OCI-LY3 (cell line): ENCODE measurements at regions not wholly inside any gene's neighbourhood (a gene's known extent, or its start where the extent isn't known, plus 50 kb on each side); places are given as distances from the start of the nearest gene placed in this dataset.

Source experiments
- EZH2phosphoT487 ChIP-seq: fragments of 200-600 bp; shearing (Covaris generic); IDR thresholded peaks from 2 replicates; pipeline ENCODE4 v1.6.1; 2018; ENCODE audit warnings: antibody characterized with exemption, mixed run types, low read depth
- TF ChIP-seq, protein P1 (sequence below): fragments of 200-600, 300-600 bp; sonication (generic); IDR thresholded peaks from 2 replicates; pipeline ENCODE4 v1.5.1; 2014; ENCODE audit warnings: antibody characterized with exemption, low read length, low read depth

DNA sequence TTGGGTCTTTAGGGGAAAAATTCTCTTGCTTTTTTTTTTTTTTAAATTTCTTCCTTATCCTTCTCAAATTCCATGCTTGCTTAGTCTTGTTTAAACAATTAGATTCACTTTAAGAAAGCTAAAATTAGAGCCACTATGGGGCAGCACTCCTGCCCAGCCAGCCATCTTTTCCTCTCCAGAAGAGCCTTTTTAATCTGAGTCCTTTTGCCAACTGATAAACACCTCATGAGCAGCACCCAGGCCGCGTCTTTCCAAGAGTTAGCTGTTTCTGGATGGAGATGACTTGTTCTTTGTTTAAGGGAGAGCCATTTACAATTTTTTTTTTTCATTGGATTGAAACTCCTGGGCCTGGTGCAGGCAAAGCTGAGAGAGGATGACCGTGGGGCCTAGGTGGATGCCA lies 53.3 kb upstream of the TSPAN2 start:
- TF ChIP-seq, protein P1, sequence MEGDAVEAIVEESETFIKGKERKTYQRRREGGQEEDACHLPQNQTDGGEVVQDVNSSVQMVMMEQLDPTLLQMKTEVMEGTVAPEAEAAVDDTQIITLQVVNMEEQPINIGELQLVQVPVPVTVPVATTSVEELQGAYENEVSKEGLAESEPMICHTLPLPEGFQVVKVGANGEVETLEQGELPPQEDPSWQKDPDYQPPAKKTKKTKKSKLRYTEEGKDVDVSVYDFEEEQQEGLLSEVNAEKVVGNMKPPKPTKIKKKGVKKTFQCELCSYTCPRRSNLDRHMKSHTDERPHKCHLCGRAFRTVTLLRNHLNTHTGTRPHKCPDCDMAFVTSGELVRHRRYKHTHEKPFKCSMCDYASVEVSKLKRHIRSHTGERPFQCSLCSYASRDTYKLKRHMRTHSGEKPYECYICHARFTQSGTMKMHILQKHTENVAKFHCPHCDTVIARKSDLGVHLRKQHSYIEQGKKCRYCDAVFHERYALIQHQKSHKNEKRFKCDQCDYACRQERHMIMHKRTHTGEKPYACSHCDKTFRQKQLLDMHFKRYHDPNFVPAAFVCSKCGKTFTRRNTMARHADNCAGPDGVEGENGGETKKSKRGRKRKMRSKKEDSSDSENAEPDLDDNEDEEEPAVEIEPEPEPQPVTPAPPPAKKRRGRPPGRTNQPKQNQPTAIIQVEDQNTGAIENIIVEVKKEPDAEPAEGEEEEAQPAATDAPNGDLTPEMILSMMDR, result no peak; the same call in 1 of the 2 replicates
- no peak for TF ChIP-seq EZH2phosphoT487
